Activated T-helper 1 cell treated with anti-CD3 and anti-CD28 coated beads, Interleukin-2, amount 50 U/mL, for 16 hours (primary cell): ENCODE measurements at regions not wholly inside any gene's neighbourhood (a gene's known extent, or its start where the extent isn't known, plus 50 kb on each side); places are given as distances from the start of the nearest gene placed in this dataset.
"Not testable (repeated sequence)": the region's sequence is repeated elsewhere in the genome, so short reads cannot be mapped to it uniquely, and the experiment has no call there.

Experiments used
- DNase-seq, 2 donors: peaks; one replicate each; pipeline ENCODE4 v3.0.0-alpha.2; 2020; ENCODE audit warnings: low read depth in 1 of 2, low spot score in 1 of 2

- DNase-seq = no peak
These were observed 546.9 kb upstream of the CCDC54 start for GRCh38 chr3:106830334-106830733.

GRCh38 chr3:106836906-106837305 lies 540.3 kb upstream of the CCDC54 start:
- no peak for DNase-seq

- DNase-seq = no peak
These were observed 539.6 kb upstream of the CCDC54 start for GRCh38 chr3:106837616-106838015.

GRCh38 chr3:106839576-106840280 lies 537.5 kb upstream of the CCDC54 start:
- DNase-seq = no peak

GRCh38 chr3:106840319-106840718 lies 536.9 kb upstream of the CCDC54 start:
- no peak for DNase-seq

GRCh38 chr3:106842151-106842550 lies 535.1 kb upstream of the CCDC54 start:
- no peak for DNase-seq

- DNase-seq = no peak
These were observed 532.6 kb upstream of the CCDC54 start for GRCh38 chr3:106844638-106845037.

- no peak for DNase-seq
These were observed 529.1 kb upstream of the CCDC54 start for GRCh38 chr3:106848099-106848498.

- no peak for DNase-seq
These were observed 526.8 kb upstream of the CCDC54 start for GRCh38 chr3:106850437-106850836.

GRCh38 chr3:106858321-106858720 lies 518.9 kb upstream of the CCDC54 start:
- not testable (repeated sequence) for DNase-seq

- DNase-seq = no peak
These were observed 517.1 kb upstream of the CCDC54 start for GRCh38 chr3:106860182-106860581.

GRCh38 chr3:106862067-106862466 lies 515.2 kb upstream of the CCDC54 start:
- no peak for DNase-seq

GRCh38 chr3:106877627-106878026 lies 499.6 kb upstream of the CCDC54 start:
- DNase-seq = no peak

GRCh38 chr3:106880206-106880605 lies 497.0 kb upstream of the CCDC54 start:
- DNase-seq = no peak

GRCh38 chr3:106881186-106881585 lies 496.1 kb upstream of the CCDC54 start:
- DNase-seq = no peak

- DNase-seq = no peak
These were observed 494.9 kb upstream of the CCDC54 start for GRCh38 chr3:106882297-106882696.

GRCh38 chr3:106906074-106906473 lies 471.2 kb upstream of the CCDC54 start:
- no peak for DNase-seq

GRCh38 chr3:106908181-106908938 lies 468.9 kb upstream of the CCDC54 start:
- DNase-seq = no peak

GRCh38 chr3:106913111-106913698 lies 464.0 kb upstream of the CCDC54 start:
- DNase-seq = no peak

- no peak for DNase-seq
These were observed 463.3 kb upstream of the CCDC54 start for GRCh38 chr3:106913966-106914365.

GRCh38 chr3:106920609-106921008 lies 456.6 kb upstream of the CCDC54 start:
- no peak for DNase-seq

GRCh38 chr3:106929081-106929480 lies 448.2 kb upstream of the CCDC54 start:
- no peak for DNase-seq
